ENCODE measurements at regions not wholly inside any gene's neighbourhood (a gene's known extent, or its start where the extent isn't known, plus 50 kb on each side); places are given as distances from the start of the nearest gene placed in this dataset.
A peak's percentile ranks its signal among the peaks of the same experiment; 100 is the strongest.

DNA sequence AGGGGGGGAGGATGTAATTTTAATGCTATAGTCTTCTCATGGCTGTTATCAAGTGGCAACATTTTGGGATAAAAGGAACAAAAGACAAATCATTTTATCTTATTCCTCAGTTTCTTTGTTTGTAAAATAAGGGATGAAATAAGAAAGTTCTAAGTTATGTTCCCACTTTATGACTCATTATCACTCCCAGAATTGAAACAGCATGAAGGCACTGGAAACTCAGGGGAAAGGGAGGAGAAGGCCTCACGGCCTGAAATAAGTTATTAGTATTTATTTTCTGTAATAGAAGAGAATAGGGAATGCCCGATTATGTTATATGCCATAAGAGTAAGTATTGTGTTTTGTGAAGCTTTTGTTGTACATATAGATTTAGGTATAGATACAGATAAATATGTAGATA is 85.0 kb upstream of the NAMPT start:
- no peaks in the 10 kb centered on the region for H3K27me3 ChIP-seq
- no peak overlapping the region for H3K27ac ChIP-seq
- H3K4me3 ChIP-seq: no peak overlapping the region
- no peak for DNase-seq
- intact Hi-C loops (cut with DNase I): no loop called here
- no peak for TF ChIP-seq POLR2A (IDR thresholded peaks at IDR 0.05)
- TF ChIP-seq, protein P1, sequence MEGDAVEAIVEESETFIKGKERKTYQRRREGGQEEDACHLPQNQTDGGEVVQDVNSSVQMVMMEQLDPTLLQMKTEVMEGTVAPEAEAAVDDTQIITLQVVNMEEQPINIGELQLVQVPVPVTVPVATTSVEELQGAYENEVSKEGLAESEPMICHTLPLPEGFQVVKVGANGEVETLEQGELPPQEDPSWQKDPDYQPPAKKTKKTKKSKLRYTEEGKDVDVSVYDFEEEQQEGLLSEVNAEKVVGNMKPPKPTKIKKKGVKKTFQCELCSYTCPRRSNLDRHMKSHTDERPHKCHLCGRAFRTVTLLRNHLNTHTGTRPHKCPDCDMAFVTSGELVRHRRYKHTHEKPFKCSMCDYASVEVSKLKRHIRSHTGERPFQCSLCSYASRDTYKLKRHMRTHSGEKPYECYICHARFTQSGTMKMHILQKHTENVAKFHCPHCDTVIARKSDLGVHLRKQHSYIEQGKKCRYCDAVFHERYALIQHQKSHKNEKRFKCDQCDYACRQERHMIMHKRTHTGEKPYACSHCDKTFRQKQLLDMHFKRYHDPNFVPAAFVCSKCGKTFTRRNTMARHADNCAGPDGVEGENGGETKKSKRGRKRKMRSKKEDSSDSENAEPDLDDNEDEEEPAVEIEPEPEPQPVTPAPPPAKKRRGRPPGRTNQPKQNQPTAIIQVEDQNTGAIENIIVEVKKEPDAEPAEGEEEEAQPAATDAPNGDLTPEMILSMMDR (IDR thresholded peaks at IDR 0.05): no peak
- WGBS, 4 donors: 85 to 94% (median 92%) methylated on average over 2 of the region's 2 CpGs
- H3K4me1 ChIP-seq (replicated peaks in 1 of 2): no peaks in the 10 kb centered on the region
- no peaks in the 10 kb centered on the region for H3K9me3 ChIP-seq (replicated peaks in 1 of 3)
- no peaks in the 10 kb centered on the region for H3K36me3 ChIP-seq (replicated peaks in 1 of 2)

DNA sequence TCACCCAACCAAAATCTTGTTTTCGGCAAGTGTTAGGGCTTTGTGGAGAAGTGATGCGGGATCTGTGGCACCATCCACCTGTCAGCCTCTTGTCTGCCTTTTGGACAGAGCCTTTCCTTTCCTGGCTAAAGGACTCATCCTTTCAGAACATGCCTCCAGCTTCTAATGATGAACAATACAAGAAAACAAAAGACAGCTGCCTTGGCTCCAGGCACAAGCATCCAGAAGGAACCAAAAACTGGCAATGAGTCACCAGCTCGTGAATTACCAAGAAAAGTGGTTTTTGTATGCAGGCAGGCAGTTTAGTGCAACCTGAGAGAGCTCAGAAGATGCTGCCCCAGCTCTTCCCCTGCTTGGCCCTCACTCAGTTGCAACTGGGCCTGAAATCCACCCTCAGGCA is 84.6 kb upstream of the NAMPT start:
- H3K4me3 ChIP-seq: no peak overlapping the region
- TF ChIP-seq, protein P1 (IDR thresholded peaks at IDR 0.05): no peak
- TF ChIP-seq POLR2A (IDR thresholded peaks at IDR 0.05): no peak
- H3K27me3 ChIP-seq: no peaks in the 10 kb centered on the region
- H3K36me3 ChIP-seq (replicated peaks in 1 of 2): no peaks in the 10 kb centered on the region
- no peaks in the 10 kb centered on the region for H3K4me1 ChIP-seq (replicated peaks in 1 of 2)
- H3K27ac ChIP-seq: no peak overlapping the region
- 76 to 83% (median 79%) methylated on average over 3 of the region's 3 CpGs for WGBS, 4 donors
- intact Hi-C loops (cut with DNase I): no loop called here
- no peak for DNase-seq
- no peaks in the 10 kb centered on the region for H3K9me3 ChIP-seq (replicated peaks in 1 of 3)

DNA sequence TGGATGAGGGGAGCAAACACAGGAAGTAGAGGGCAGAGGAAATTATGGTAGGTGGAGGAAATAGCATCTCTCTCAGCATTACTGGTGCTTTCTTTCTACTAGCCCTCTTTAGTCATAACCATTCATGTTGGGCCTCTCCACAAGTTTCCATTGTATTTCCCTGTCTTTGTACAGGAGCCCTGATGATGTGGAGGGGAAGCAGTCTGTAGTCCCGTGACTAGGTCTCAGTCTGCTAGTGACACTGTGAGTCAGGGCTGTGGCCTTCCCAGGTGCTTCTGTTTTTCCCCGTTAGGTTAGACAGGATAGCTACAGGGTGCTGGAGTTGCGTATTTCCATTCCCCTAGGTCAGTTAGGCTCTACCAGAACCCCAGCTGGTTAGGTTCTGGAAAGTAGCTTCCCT is 82.9 kb upstream of the NAMPT start:
- Histone ChIP-seq H3K4me3 (no peak overlapping the region), H3K4me1 (replicated peaks in 1 of 2) (no peaks in the 10 kb centered on the region), H3K36me3 (replicated peaks in 1 of 2) (no peaks in the 10 kb centered on the region), H3K27me3 (no peaks in the 10 kb centered on the region), H3K9me3 (replicated peaks in 1 of 3) (no peaks in the 10 kb centered on the region), H3K27ac (no peak overlapping the region)
- TF ChIP-seq, protein P1 (IDR thresholded peaks at IDR 0.05): no peak
- no peak for TF ChIP-seq POLR2A (IDR thresholded peaks at IDR 0.05)
- 95 to 100% (median 97%) methylated on average over 3 of the region's 3 CpGs for WGBS, 4 donors
- no peak for DNase-seq
- intact Hi-C loops (cut with DNase I): no loop called here

DNA sequence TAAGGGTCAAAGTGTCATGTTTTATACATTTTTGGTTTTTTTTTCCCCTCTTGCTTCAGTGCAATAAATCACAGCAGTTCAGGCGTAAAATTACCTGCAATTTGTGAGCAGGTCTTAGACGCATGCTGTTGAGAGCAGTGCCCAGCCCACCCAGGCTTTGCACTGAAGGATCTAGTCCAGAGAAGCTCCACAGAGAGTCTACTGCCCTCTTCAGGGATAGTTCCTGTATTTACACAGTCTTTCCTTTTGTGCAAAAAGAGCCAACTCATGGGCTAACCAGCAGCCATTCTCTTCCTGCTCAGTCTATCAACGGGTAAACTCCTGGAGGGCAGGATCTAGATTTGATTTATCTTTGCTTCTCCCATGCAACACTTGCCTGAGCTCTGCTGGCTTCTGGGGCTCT is 82.2 kb upstream of the NAMPT start:
- no peak for TF ChIP-seq POLR2A (IDR thresholded peaks at IDR 0.05)
- TF ChIP-seq, protein P1 (IDR thresholded peaks at IDR 0.05): peak in 3 of 6 experiments; percentile 10 to 28 (median 14)
- H3K4me3 ChIP-seq: no peak overlapping the region
- 77 to 82% (median 79%) methylated on average over 3 of the region's 3 CpGs for WGBS, 4 donors

More for the DNA sequence above, 82.2 kb upstream of the NAMPT start:
- no peak for DNase-seq
- H3K4me1 ChIP-seq (replicated peaks in 1 of 2): no peaks in the 10 kb centered on the region
- no peak overlapping the region for H3K27ac ChIP-seq
- intact Hi-C loops (cut with DNase I): no loop called here
- H3K36me3 ChIP-seq (replicated peaks in 1 of 2): no peaks in the 10 kb centered on the region
- H3K9me3 ChIP-seq (replicated peaks in 1 of 3): no peaks in the 10 kb centered on the region
- H3K27me3 ChIP-seq: no peaks in the 10 kb centered on the region
